A172 (cell line): ENCODE measurements at regions not wholly inside any gene's neighbourhood (a gene's known extent, or its start where the extent isn't known, plus 50 kb on each side); places are given as distances from the start of the nearest gene placed in this dataset.

Experiments
- DNase-seq: peaks from one replicate; pipeline ENCODE4 v3.0.0-alpha.2; 2015; ENCODE audit warnings: low spot score

- no peak for DNase-seq
Observed at GRCh38 chr6:144724818-144725217, 439.7 kb downstream of the UTRN start.

GRCh38 chr6:144725736-144726522 lies 440.8 kb downstream of the UTRN start:
- DNase-seq, result no peak

GRCh38 chr6:144728804-144729203 lies 443.7 kb downstream of the UTRN start:
- no peak for DNase-seq

GRCh38 chr6:144729502-144729901 lies 444.4 kb downstream of the UTRN start:
- DNase-seq, result no peak

GRCh38 chr6:144730088-144730645 lies 445.0 kb downstream of the UTRN start:
- DNase-seq, result no peak

GRCh38 chr6:144731229-144731628 lies 446.1 kb downstream of the UTRN start:
- no peak for DNase-seq

GRCh38 chr6:144736763-144737162 lies 451.6 kb downstream of the UTRN start:
- no peak for DNase-seq

GRCh38 chr6:144737998-144738397 lies 452.9 kb downstream of the UTRN start:
- no peak for DNase-seq

- no peak for DNase-seq
Observed at GRCh38 chr6:144739873-144740272, 454.7 kb downstream of the UTRN start.

GRCh38 chr6:144741659-144742058 lies 456.5 kb downstream of the UTRN start:
- no peak for DNase-seq

- DNase-seq, result no peak
Observed at GRCh38 chr6:144742779-144743178, 457.6 kb downstream of the UTRN start.

- no peak for DNase-seq
Observed at GRCh38 chr6:144744720-144745119, 459.6 kb downstream of the UTRN start.

GRCh38 chr6:144745439-144745838 lies 460.3 kb downstream of the UTRN start:
- DNase-seq, result no peak

GRCh38 chr6:144746902-144747469 lies 461.9 kb downstream of the UTRN start:
- no peak for DNase-seq

GRCh38 chr6:144749263-144749662 lies 464.1 kb downstream of the UTRN start:
- no peak for DNase-seq

- no peak for DNase-seq
Observed at GRCh38 chr6:144753023-144753705, 468.0 kb downstream of the UTRN start.

- DNase-seq, result no peak
Observed at GRCh38 chr6:144756469-144756868, 471.3 kb downstream of the UTRN start.

- no peak for DNase-seq
Observed at GRCh38 chr6:144757299-144757698, 472.2 kb downstream of the UTRN start.

GRCh38 chr6:144757730-144758129 lies 472.6 kb downstream of the UTRN start:
- DNase-seq, result no peak

GRCh38 chr6:144758602-144759001 lies 473.5 kb downstream of the UTRN start:
- DNase-seq, result peak; percentile 8

- no peak for DNase-seq
Observed at GRCh38 chr6:144762469-144762868, 477.3 kb downstream of the UTRN start.

- DNase-seq, result no peak
Observed at GRCh38 chr6:144767051-144767450, 481.9 kb downstream of the UTRN start.
